Smooth muscle cell (in vitro differentiated cells): ENCODE measurements at regions not wholly inside any gene's neighbourhood (a gene's known extent, or its start where the extent isn't known, plus 50 kb on each side); places are given as distances from the start of the nearest gene placed in this dataset.

Experiments used
- DNase-seq: peaks from one replicate; lab custom pipeline; 2025; ENCODE audit not compliant: unreplicated experiment; lab: John Stamatoyannopoulos, UW
- H2AFZ ChIP-seq: fragments of 200-600 bp; sonication (generic); 2 replicates; pipeline ENCODE4 v1.6.0; 2016; ENCODE audit warnings: antibody characterized with exemption, low read depth, mild to moderate bottlenecking
- H3F3A ChIP-seq: fragments of 200-600 bp; sonication (generic); 2 replicates; pipeline ENCODE4 v1.6.0; 2017; ENCODE audit warnings: antibody characterized with exemption, low read depth
- H3K27ac ChIP-seq: fragments of 200-600 bp; sonication (generic); 2 replicates; pipeline ENCODE4 v1.5.1; 2016; ENCODE audit warnings: low read depth, mild to moderate bottlenecking
- H3K27me3 ChIP-seq: fragments of 200-600 bp; sonication (generic); 2 replicates; pipeline ENCODE4 v1.6.1; 2016; ENCODE audit warnings: low read depth, mild to moderate bottlenecking
- H3K36me3 ChIP-seq: fragments of 200-600 bp; sonication (generic); 2 replicates; pipeline ENCODE4 v1.5.1; 2016; ENCODE audit warnings: low read depth
- H3K4me1 ChIP-seq: fragments of 200-600 bp; sonication (generic); 2 replicates; pipeline ENCODE4 v1.5.1; 2016; ENCODE audit warnings: low read depth
- H3K4me2 ChIP-seq: fragments of 200-600 bp; sonication (generic); 2 replicates; pipeline ENCODE4 v1.6.0; 2016; ENCODE audit warnings: mild to moderate bottlenecking
- H3K4me3 ChIP-seq: fragments of 200-600 bp; sonication (generic); 2 replicates; pipeline ENCODE4 v1.5.1; 2016; ENCODE audit warnings: mild to moderate bottlenecking
- H3K79me2 ChIP-seq: fragments of 200-600 bp; sonication (generic); 2 replicates; pipeline ENCODE4 v1.6.0; 2016; ENCODE audit warnings: low read depth, mild to moderate bottlenecking
- H3K9ac ChIP-seq: fragments of 200-600 bp; sonication (generic); 2 replicates; pipeline ENCODE4 v1.6.0; 2016; ENCODE audit warnings: low read depth
- H3K9me3 ChIP-seq: fragments of 200-600 bp; sonication (generic); replicated peaks from 2 replicates; pipeline ENCODE4 v1.5.1; 2016; ENCODE audit warnings: low read depth
- H4K20me1 ChIP-seq: fragments of 200-600 bp; sonication (generic); 2 replicates; pipeline ENCODE4 v1.6.0; 2016; ENCODE audit warnings: low read depth
- CTCF ChIP-seq: fragments of 200-600 bp; sonication (generic); IDR thresholded peaks from 2 replicates; pipeline ENCODE4 v1.5.1; 2017; ENCODE audit warnings: borderline replicate concordance, mild to moderate bottlenecking, antibody characterized with exemption; ENCODE audit not compliant: insufficient read depth, poor library complexity, severe bottlenecking
- WGBS: methylation state at CpG from one replicate; pipeline ENCODE4 v1.1.7; 2016; ENCODE audit warnings: low lambda C conversion rate; 5-methylcytosine and 5-hydroxymethylcytosine counted together

GRCh38 chr5:2280318-2280717 lies 397.6 kb upstream of the IRX4 start:
- Histone ChIP-seq H3K36me3 (no peaks in the 10 kb centered on the region), H3K4me2 (no peak overlapping the region), H3K4me1 (no peaks in the 10 kb centered on the region), H3K79me2 (no peaks in the 10 kb centered on the region), H3K27me3 (no peaks in the 10 kb centered on the region), H2AFZ (no peak overlapping the region), H3K27ac (no peak overlapping the region), H3K9ac (no peak overlapping the region), H3K4me3 (no peak overlapping the region), H3K9me3 (no peaks in the 10 kb centered on the region), H3F3A (no peaks in the 10 kb centered on the region), H4K20me1 (no peaks in the 10 kb centered on the region)
- DNase-seq = no peak
- WGBS = 86% methylated on average over 3 of the region's 3 CpGs
- TF ChIP-seq CTCF = no peak

GRCh38 chr5:2278825-2279456 lies 396.2 kb upstream of the IRX4 start:
- no peak overlapping the region for H3K9ac ChIP-seq
- H3K4me2 ChIP-seq = no peak overlapping the region
- no peak overlapping the region for H3K27ac ChIP-seq
- no peaks in the 10 kb centered on the region for H3K79me2 ChIP-seq
- H2AFZ ChIP-seq = no peak overlapping the region
- H3K27me3 ChIP-seq = no peaks in the 10 kb centered on the region
- no peak for DNase-seq
- WGBS = 88% methylated on average over 27 of the region's 27 CpGs
- no peaks in the 10 kb centered on the region for H3F3A ChIP-seq
- H3K4me3 ChIP-seq = no peak overlapping the region
- no peaks in the 10 kb centered on the region for H3K9me3 ChIP-seq
- no peaks in the 10 kb centered on the region for H4K20me1 ChIP-seq
- TF ChIP-seq CTCF = no peak
- H3K4me1 ChIP-seq = no peaks in the 10 kb centered on the region
- H3K36me3 ChIP-seq = no peaks in the 10 kb centered on the region

GRCh38 chr5:2277886-2278285 lies 395.2 kb upstream of the IRX4 start:
- no peak overlapping the region for H3K4me3 ChIP-seq
- no peaks in the 10 kb centered on the region for H3K27me3 ChIP-seq
- no peaks in the 10 kb centered on the region for H3K36me3 ChIP-seq
- WGBS = 92% methylated on average over 15 of the region's 15 CpGs
- no peaks in the 10 kb centered on the region for H3K9me3 ChIP-seq
- no peak for DNase-seq
- H4K20me1 ChIP-seq = no peaks in the 10 kb centered on the region
- H3K4me1 ChIP-seq = no peaks in the 10 kb centered on the region
- no peak for TF ChIP-seq CTCF
- no peak overlapping the region for H2AFZ ChIP-seq
- no peak overlapping the region for H3K27ac ChIP-seq
- H3K4me2 ChIP-seq = no peak overlapping the region
- no peaks in the 10 kb centered on the region for H3F3A ChIP-seq
- no peak overlapping the region for H3K9ac ChIP-seq
- no peaks in the 10 kb centered on the region for H3K79me2 ChIP-seq

GRCh38 chr5:2276101-2276500 lies 393.4 kb upstream of the IRX4 start:
- no peak overlapping the region for H2AFZ ChIP-seq
- no peak overlapping the region for H3K27ac ChIP-seq
- H4K20me1 ChIP-seq = no peaks in the 10 kb centered on the region
- no peak for DNase-seq
- H3K9ac ChIP-seq = no peak overlapping the region
- H3K79me2 ChIP-seq = no peaks in the 10 kb centered on the region
- TF ChIP-seq CTCF = no peak
- H3F3A ChIP-seq = no peaks in the 10 kb centered on the region
- WGBS = 92% methylated on average over 8 of the region's 8 CpGs
- no peaks in the 10 kb centered on the region for H3K27me3 ChIP-seq
- no peaks in the 10 kb centered on the region for H3K9me3 ChIP-seq
- H3K4me2 ChIP-seq = no peak overlapping the region
- H3K36me3 ChIP-seq = no peaks in the 10 kb centered on the region
- H3K4me3 ChIP-seq = no peak overlapping the region
- H3K4me1 ChIP-seq = no peaks in the 10 kb centered on the region
